ENCODE measurements at regions not wholly inside any gene's neighbourhood (a gene's known extent, or its start where the extent isn't known, plus 50 kb on each side); places are given as distances from the start of the nearest gene placed in this dataset.

- TF ChIP-seq CTCF (conservative IDR thresholded peaks at IDR 0.05; ENCODE audit: low read depth in 2 of 2) (no peak), EZH2 (IDR thresholded peaks at IDR 0.05; ENCODE audit: low read depth, unreplicated experiment) (no peak), NANOG (IDR thresholded peaks at IDR 0.05; ENCODE audit: borderline replicate concordance) (no peak), ZNF114 (CRISPR knock-in tag; IDR thresholded peaks at IDR 0.05) (no peak), EZH2phosphoT487 (IDR thresholded peaks at IDR 0.05; ENCODE audit: unreplicated experiment) (no peak)
Measured at GRCh38 chr6:56403745-56404144, 156.4 kb upstream of the COL21A1 start.
